ENCODE measurements at regions not wholly inside any gene's neighbourhood (a gene's known extent, or its start where the extent isn't known, plus 50 kb on each side); places are given as distances from the start of the nearest gene placed in this dataset.

DNA sequence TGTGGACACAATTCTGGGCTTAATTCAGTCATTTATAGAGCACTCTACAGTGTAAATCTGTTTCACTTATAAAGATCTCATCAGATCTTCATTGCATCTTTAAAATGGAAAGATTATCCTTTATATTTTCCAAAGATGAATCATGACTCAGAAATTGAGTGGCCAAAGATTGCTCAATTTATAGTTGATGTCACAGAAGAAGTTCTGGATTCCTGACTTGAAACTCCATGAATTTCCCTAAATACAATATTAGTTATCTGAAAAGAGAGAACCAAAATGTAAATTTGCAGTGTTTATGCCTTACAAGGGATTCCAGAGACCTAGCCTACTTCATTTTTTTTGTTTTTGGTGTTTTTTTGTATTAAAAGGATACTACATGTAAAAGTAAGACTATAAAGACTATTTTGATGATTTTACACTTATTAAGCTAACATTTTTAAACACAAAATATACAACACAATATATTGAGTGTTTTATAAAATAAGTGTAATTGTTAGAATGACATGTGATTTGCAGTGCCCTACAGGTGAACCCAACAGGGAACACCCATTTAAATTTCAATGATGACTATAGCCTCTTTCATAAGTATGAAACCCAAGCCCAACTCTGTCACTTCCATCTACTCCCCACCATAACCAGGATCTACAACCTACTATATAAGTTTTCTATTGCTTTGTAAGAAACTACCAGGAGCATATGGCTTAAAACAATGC lies 183.5 kb downstream of the PCDH7 start (continued):
- TF ChIP-seq PHF8 (conservative IDR thresholded peaks at IDR 0.05; ENCODE audit: low read depth, low read length) (no peak), TCF12 (IDR thresholded peaks at IDR 0.05; ENCODE audit: low read depth, low read length) (no peak), EZH2 (IDR thresholded peaks at IDR 0.05; ENCODE audit: low read depth, low read length, severe bottlenecking) (no peak), KDM5A (IDR thresholded peaks at IDR 0.05; ENCODE audit: low read length) (no peak)
- TF ChIP-seq, protein P1, sequence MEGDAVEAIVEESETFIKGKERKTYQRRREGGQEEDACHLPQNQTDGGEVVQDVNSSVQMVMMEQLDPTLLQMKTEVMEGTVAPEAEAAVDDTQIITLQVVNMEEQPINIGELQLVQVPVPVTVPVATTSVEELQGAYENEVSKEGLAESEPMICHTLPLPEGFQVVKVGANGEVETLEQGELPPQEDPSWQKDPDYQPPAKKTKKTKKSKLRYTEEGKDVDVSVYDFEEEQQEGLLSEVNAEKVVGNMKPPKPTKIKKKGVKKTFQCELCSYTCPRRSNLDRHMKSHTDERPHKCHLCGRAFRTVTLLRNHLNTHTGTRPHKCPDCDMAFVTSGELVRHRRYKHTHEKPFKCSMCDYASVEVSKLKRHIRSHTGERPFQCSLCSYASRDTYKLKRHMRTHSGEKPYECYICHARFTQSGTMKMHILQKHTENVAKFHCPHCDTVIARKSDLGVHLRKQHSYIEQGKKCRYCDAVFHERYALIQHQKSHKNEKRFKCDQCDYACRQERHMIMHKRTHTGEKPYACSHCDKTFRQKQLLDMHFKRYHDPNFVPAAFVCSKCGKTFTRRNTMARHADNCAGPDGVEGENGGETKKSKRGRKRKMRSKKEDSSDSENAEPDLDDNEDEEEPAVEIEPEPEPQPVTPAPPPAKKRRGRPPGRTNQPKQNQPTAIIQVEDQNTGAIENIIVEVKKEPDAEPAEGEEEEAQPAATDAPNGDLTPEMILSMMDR (IDR thresholded peaks at IDR 0.05; ENCODE audit: control extremely low read depth in 1 of 3, insufficient read depth in 1 of 3, low read depth in 1 of 3, low read length in 3 of 3) = no peak
